Osteocyte (in vitro differentiated cells): ENCODE measurements at regions not wholly inside any gene's neighbourhood (a gene's known extent, or its start where the extent isn't known, plus 50 kb on each side); places are given as distances from the start of the nearest gene placed in this dataset.
"Not testable (repeated sequence)": the region's sequence is repeated elsewhere in the genome, so short reads cannot be mapped to it uniquely, and the experiment has no call there.

Experiments used
- DNase-seq: peaks from one replicate; pipeline ENCODE4 v3.0.0; 2021; ENCODE audit warnings: mixed read lengths; ENCODE audit not compliant: unreplicated experiment; ENCODE audit errors: extremely low spot score
- H3K27ac Mint-ChIP-seq: one replicate; pipeline ENCODE4 v1.8.0; 2021; ENCODE audit warnings: mild to moderate bottlenecking, mixed read lengths; ENCODE audit not compliant: unreplicated experiment
- H3K27me3 Mint-ChIP-seq: one replicate; pipeline ENCODE4 v1.8.0; 2021; ENCODE audit warnings: mixed read lengths; ENCODE audit not compliant: unreplicated experiment
- H3K36me3 Mint-ChIP-seq: one replicate; pipeline ENCODE4 v1.8.0; 2021; ENCODE audit warnings: mixed read lengths; ENCODE audit not compliant: unreplicated experiment
- H3K4me1 Mint-ChIP-seq: one replicate; pipeline ENCODE4 v1.8.0; 2021; ENCODE audit warnings: mixed read lengths; ENCODE audit not compliant: unreplicated experiment
- H3K4me3 Mint-ChIP-seq: one replicate; pipeline ENCODE4 v1.8.0; 2021; ENCODE audit warnings: mild to moderate bottlenecking, moderate library complexity, mixed read lengths; ENCODE audit not compliant: unreplicated experiment
- H3K9me3 Mint-ChIP-seq: one replicate; pipeline ENCODE4 v1.8.0; 2021; ENCODE audit warnings: mixed read lengths; ENCODE audit not compliant: unreplicated experiment
- CTCF ChIP-seq: fragments of 200-600 bp; sonication (generic); IDR thresholded peaks from 2 replicates; pipeline ENCODE4 v1.5.0; 2021; ENCODE audit warnings: antibody characterized with exemption, mild to moderate bottlenecking, moderate library complexity

DNA sequence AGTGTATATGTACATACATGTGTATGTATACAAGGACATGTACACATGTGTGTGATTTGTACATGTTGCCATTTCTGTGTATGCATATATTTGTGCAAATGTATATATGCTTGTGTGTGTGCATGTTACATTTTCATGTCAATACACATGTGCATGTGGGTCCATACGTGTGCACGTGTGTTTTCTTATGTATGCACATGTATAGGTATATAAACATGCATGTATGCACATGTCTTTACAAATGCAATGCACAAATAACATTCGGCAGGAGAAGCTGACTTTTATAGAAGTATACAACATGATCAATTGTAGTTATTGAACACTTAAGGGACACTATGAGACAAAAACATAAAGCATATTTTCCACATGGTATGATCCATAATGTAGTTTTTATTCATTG is 307.4 kb upstream of the SEMA3C start:
- Mint-ChIP-seq H3K4me3 (no peak overlapping the region), H3K27me3 (peaks cover 2% of the 10 kb centered on the region), H3K4me1 (no peaks in the 10 kb centered on the region), H3K36me3 (peaks cover 5% of the 10 kb centered on the region), H3K27ac (no peak overlapping the region), H3K9me3 (peaks cover 16% of the 10 kb centered on the region)
- no peak for DNase-seq
- TF ChIP-seq CTCF = no peak

DNA sequence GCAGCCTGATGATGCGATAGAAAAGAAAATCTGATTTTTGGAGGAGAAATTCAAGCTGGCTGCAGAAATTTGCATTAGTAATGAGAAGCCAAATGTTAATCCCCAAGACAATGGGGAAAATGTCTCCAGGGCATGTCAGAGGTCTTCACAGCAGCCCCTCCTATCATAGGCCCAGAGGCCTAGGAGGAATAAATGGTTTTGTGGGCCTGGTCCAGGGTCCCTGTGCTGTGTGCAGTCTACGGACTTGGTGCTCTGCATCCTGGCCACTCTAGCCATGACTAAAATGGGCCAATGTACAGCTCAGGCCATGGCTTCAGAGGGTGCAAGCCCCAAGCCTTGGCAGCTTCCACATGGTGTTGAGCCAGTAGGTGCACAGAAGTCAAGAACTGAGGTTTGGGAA is 303.8 kb upstream of the SEMA3C start:
- H3K4me1 Mint-ChIP-seq, H3K36me3 Mint-ChIP-seq, DNase-seq, H3K27ac Mint-ChIP-seq, H3K4me3 Mint-ChIP-seq, H3K27me3 Mint-ChIP-seq: not testable (repeated sequence)
- H3K9me3 Mint-ChIP-seq = peaks cover 16% of the 10 kb centered on the region

GRCh38 chr7:81221527-81222217 is 302.8 kb upstream of the SEMA3C start:
- no peak overlapping the region for H3K4me3 Mint-ChIP-seq
- H3K9me3 Mint-ChIP-seq = peaks cover 16% of the 10 kb centered on the region
- no peaks in the 10 kb centered on the region for H3K27me3 Mint-ChIP-seq
- no peak for TF ChIP-seq CTCF
- no peak overlapping the region for H3K27ac Mint-ChIP-seq
- no peak for DNase-seq
- H3K4me1 Mint-ChIP-seq = no peaks in the 10 kb centered on the region
- H3K36me3 Mint-ChIP-seq = peaks cover 5% of the 10 kb centered on the region

DNA sequence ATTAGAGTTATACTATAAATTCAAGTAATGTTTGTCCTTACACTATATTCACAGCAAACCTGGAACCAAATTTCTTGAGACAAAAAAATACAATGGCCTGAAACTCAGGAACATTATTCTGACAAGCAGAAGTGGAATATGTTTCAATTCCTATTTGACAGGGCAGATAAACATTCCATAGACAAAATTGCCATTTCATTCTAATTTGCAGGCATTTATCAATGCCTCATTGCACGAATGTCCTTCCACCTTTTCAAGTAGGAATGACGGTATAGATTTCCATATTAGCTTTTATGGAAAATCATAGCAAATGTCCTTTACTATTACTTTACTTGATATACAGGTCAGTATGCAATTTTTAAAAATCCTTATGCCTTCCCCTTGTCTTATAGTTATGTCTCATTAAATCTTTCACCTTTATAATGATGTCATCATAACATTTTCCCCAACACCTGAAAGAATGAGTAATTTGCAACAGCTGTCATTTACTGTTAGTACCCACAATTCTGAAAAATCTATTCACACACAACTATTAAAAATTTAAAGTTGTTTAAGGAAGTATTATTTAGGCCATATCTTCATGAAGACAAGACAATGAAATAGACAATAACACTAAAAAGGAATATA is 299.7 kb upstream of the SEMA3C start:
- TF ChIP-seq CTCF = no peak
- H3K4me1 Mint-ChIP-seq = no peaks in the 10 kb centered on the region
- H3K9me3 Mint-ChIP-seq = peaks cover 6% of the 10 kb centered on the region
- DNase-seq = no peak
- no peaks in the 10 kb centered on the region for H3K27me3 Mint-ChIP-seq
- peaks cover 2% of the 10 kb centered on the region for H3K36me3 Mint-ChIP-seq
- H3K4me3 Mint-ChIP-seq = no peak overlapping the region
- no peak overlapping the region for H3K27ac Mint-ChIP-seq

GRCh38 chr7:81213394-81213793 is 294.5 kb upstream of the SEMA3C start:
- Mint-ChIP-seq H3K27me3 (no peaks in the 10 kb centered on the region), H3K36me3 (no peaks in the 10 kb centered on the region), H3K9me3 (no peaks in the 10 kb centered on the region), H3K4me3 (no peak overlapping the region), H3K27ac (no peak overlapping the region), H3K4me1 (no peaks in the 10 kb centered on the region)
- no peak for TF ChIP-seq CTCF
- DNase-seq = no peak
